ENCODE measurements at regions not wholly inside any gene's neighbourhood (a gene's known extent, or its start where the extent isn't known, plus 50 kb on each side); places are given as distances from the start of the nearest gene placed in this dataset.

- H3K9ac ChIP-seq (ENCODE audit: low read depth, low read length, poor library complexity), result no peak overlapping the region
- H2BK5ac ChIP-seq (ENCODE audit: low read length), result no peak overlapping the region
- no peak overlapping the region for H3K23ac ChIP-seq (ENCODE audit: low read depth, low read length, poor library complexity)
- H3K4me2 ChIP-seq (ENCODE audit: insufficient read depth, low read length, poor library complexity, severe bottlenecking), result no peak overlapping the region
- no peak overlapping the region for H2AFZ ChIP-seq (ENCODE audit: low read length)
- whole genome bisulfite sequencing, 2 donors (ENCODE audit: extremely low coverage in 2 of 2, insufficient read length in 2 of 2, insufficient replicate concordance in 1 of 2), result no CpG with 5 or more reads among the region's 2 CpGs
- H3K18ac ChIP-seq (ENCODE audit: low read length), result no peak overlapping the region
- no peak overlapping the region for H4K8ac ChIP-seq (ENCODE audit: low read depth, low read length)
- no peak overlapping the region for H2AK5ac ChIP-seq (ENCODE audit: low read depth, low read length)
- no peak overlapping the region for H2BK12ac ChIP-seq (ENCODE audit: low read length)
- no peaks in the 10 kb centered on the region for H3K9me3 ChIP-seq (replicated peaks in 1 of 2; ENCODE audit: control insufficient read depth in 2 of 2, insufficient read depth in 1 of 2, low read depth in 1 of 2, low read length in 2 of 2)
- no peaks in the 10 kb centered on the region for H3K4me1 ChIP-seq (ENCODE audit: control insufficient read depth in 2 of 2, insufficient read depth in 1 of 2, low read depth in 1 of 2, low read length in 2 of 2)
- H3K27ac ChIP-seq (replicated peaks; ENCODE audit: low read length), result no peak overlapping the region
- H4K91ac ChIP-seq (ENCODE audit: low read depth, low read length, poor library complexity), result no peak overlapping the region
- no peak overlapping the region for H3K4me3 ChIP-seq (ENCODE audit: low read length in 2 of 2)
- no peaks in the 10 kb centered on the region for H3K79me1 ChIP-seq (ENCODE audit: low read depth, low read length)
- no peak overlapping the region for H2BK15ac ChIP-seq (ENCODE audit: low read length)
- no peak for DNase-seq (ENCODE audit: low spot score)
- no peak overlapping the region for H3K4ac ChIP-seq (ENCODE audit: low read length)
- no peak overlapping the region for H3K14ac ChIP-seq (ENCODE audit: low read length)
- H3K36me3 ChIP-seq (replicated peaks in 1 of 2; ENCODE audit: control insufficient read depth in 2 of 2, insufficient read depth in 2 of 2, low read length in 2 of 2), result no peaks in the 10 kb centered on the region
- H3K27me3 ChIP-seq (ENCODE audit: control insufficient read depth in 3 of 3, insufficient read depth in 3 of 3, low read depth in 1 of 3, low read length in 3 of 3), result no peaks in the 10 kb centered on the region
- no peak overlapping the region for H2BK120ac ChIP-seq (ENCODE audit: low read depth, low read length)
Observed at GRCh38 chr3:107032111-107032510, 345.1 kb upstream of the CCDC54 start.

GRCh38 chr3:107034142-107034541 lies 343.1 kb upstream of the CCDC54 start:
- Histone ChIP-seq H3K14ac (ENCODE audit: low read length) (no peak overlapping the region), H3K4ac (ENCODE audit: low read length) (no peak overlapping the region), H4K91ac (ENCODE audit: low read depth, low read length, poor library complexity) (no peak overlapping the region), H4K8ac (ENCODE audit: low read depth, low read length) (no peak overlapping the region), H2BK120ac (ENCODE audit: low read depth, low read length) (no peak overlapping the region), H2AK5ac (ENCODE audit: low read depth, low read length) (no peak overlapping the region), H3K18ac (ENCODE audit: low read length) (no peak overlapping the region), H3K36me3 (replicated peaks in 1 of 2; ENCODE audit: control insufficient read depth in 2 of 2, insufficient read depth in 2 of 2, low read length in 2 of 2) (no peaks in the 10 kb centered on the region), H3K9me3 (replicated peaks in 1 of 2; ENCODE audit: control insufficient read depth in 2 of 2, insufficient read depth in 1 of 2, low read depth in 1 of 2, low read length in 2 of 2) (no peaks in the 10 kb centered on the region), H2BK12ac (ENCODE audit: low read length) (no peak overlapping the region), H2BK5ac (ENCODE audit: low read length) (no peak overlapping the region), H3K4me2 (ENCODE audit: insufficient read depth, low read length, poor library complexity, severe bottlenecking) (no peak overlapping the region), H3K4me1 (ENCODE audit: control insufficient read depth in 2 of 2, insufficient read depth in 1 of 2, low read depth in 1 of 2, low read length in 2 of 2) (no peaks in the 10 kb centered on the region), H2AFZ (ENCODE audit: low read length) (no peak overlapping the region), H3K27me3 (ENCODE audit: control insufficient read depth in 3 of 3, insufficient read depth in 3 of 3, low read depth in 1 of 3, low read length in 3 of 3) (no peaks in the 10 kb centered on the region), H3K79me1 (ENCODE audit: low read depth, low read length) (no peaks in the 10 kb centered on the region), H3K9ac (ENCODE audit: low read depth, low read length, poor library complexity) (no peak overlapping the region), H3K4me3 (ENCODE audit: low read length in 2 of 2) (no peak overlapping the region), H3K27ac (replicated peaks; ENCODE audit: low read length) (no peak overlapping the region), H2BK15ac (ENCODE audit: low read length) (no peak overlapping the region), H3K23ac (ENCODE audit: low read depth, low read length, poor library complexity) (no peak overlapping the region)
- no CpG with 5 or more reads among the region's 3 CpGs for WGBS, 2 donors (ENCODE audit: extremely low coverage in 2 of 2, insufficient read length in 2 of 2, insufficient replicate concordance in 1 of 2)
- DNase-seq (ENCODE audit: low spot score), result no peak

GRCh38 chr3:107035176-107035575 lies 342.1 kb upstream of the CCDC54 start:
- H2BK15ac ChIP-seq (ENCODE audit: low read length), result no peak overlapping the region
- no peak overlapping the region for H3K18ac ChIP-seq (ENCODE audit: low read length)
- H3K36me3 ChIP-seq (replicated peaks in 1 of 2; ENCODE audit: control insufficient read depth in 2 of 2, insufficient read depth in 2 of 2, low read length in 2 of 2), result no peaks in the 10 kb centered on the region
- H3K4me1 ChIP-seq (ENCODE audit: control insufficient read depth in 2 of 2, insufficient read depth in 1 of 2, low read depth in 1 of 2, low read length in 2 of 2), result no peaks in the 10 kb centered on the region
- H3K27me3 ChIP-seq (ENCODE audit: control insufficient read depth in 3 of 3, insufficient read depth in 3 of 3, low read depth in 1 of 3, low read length in 3 of 3), result no peaks in the 10 kb centered on the region
- H3K9me3 ChIP-seq (replicated peaks in 1 of 2; ENCODE audit: control insufficient read depth in 2 of 2, insufficient read depth in 1 of 2, low read depth in 1 of 2, low read length in 2 of 2), result no peaks in the 10 kb centered on the region
- no peak overlapping the region for H3K4ac ChIP-seq (ENCODE audit: low read length)
- H2AK5ac ChIP-seq (ENCODE audit: low read depth, low read length), result no peak overlapping the region
- H3K79me1 ChIP-seq (ENCODE audit: low read depth, low read length), result no peaks in the 10 kb centered on the region
- no peak overlapping the region for H3K9ac ChIP-seq (ENCODE audit: low read depth, low read length, poor library complexity)
- no peak overlapping the region for H3K14ac ChIP-seq (ENCODE audit: low read length)
- no peak overlapping the region for H3K4me3 ChIP-seq (ENCODE audit: low read length in 2 of 2)
- no peak overlapping the region for H2AFZ ChIP-seq (ENCODE audit: low read length)
- H2BK5ac ChIP-seq (ENCODE audit: low read length), result no peak overlapping the region
- H2BK12ac ChIP-seq (ENCODE audit: low read length), result no peak overlapping the region
- DNase-seq (ENCODE audit: low spot score), result no peak
- H2BK120ac ChIP-seq (ENCODE audit: low read depth, low read length), result no peak overlapping the region
- no peak overlapping the region for H3K4me2 ChIP-seq (ENCODE audit: insufficient read depth, low read length, poor library complexity, severe bottlenecking)
- no peak overlapping the region for H4K8ac ChIP-seq (ENCODE audit: low read depth, low read length)
- no peak overlapping the region for H3K27ac ChIP-seq (replicated peaks; ENCODE audit: low read length)
- no CpG with 5 or more reads among the region's 2 CpGs for WGBS, 2 donors (ENCODE audit: extremely low coverage in 2 of 2, insufficient read length in 2 of 2, insufficient replicate concordance in 1 of 2)
- no peak overlapping the region for H3K23ac ChIP-seq (ENCODE audit: low read depth, low read length, poor library complexity)
- no peak overlapping the region for H4K91ac ChIP-seq (ENCODE audit: low read depth, low read length, poor library complexity)

DNA sequence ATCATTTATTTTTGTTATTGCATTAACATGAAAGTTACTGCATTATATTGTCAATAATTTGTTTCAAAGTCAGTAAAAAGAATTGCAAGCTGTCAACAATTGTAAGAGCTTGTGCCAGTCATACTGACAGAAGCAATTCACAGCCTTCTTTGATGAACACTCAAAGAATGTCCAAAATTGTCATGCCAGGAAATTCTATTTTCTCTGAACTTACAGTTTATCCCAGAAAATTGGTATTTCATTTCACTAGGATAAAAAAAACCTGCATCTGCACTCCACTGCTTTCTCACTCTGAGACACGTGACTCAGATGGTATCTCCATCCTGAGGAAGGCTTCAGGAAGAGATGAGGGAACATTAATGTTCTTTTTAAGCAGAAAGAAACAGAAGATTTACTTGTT lies 332.6 kb upstream of the CCDC54 start:
- Histone ChIP-seq H2AFZ (ENCODE audit: low read length) (no peak overlapping the region), H3K4me3 (ENCODE audit: low read length in 2 of 2) (no peak overlapping the region), H4K8ac (ENCODE audit: low read depth, low read length) (no peak overlapping the region), H3K9me3 (replicated peaks in 1 of 2; ENCODE audit: control insufficient read depth in 2 of 2, insufficient read depth in 1 of 2, low read depth in 1 of 2, low read length in 2 of 2) (no peaks in the 10 kb centered on the region), H2BK12ac (ENCODE audit: low read length) (no peak overlapping the region), H3K27me3 (ENCODE audit: control insufficient read depth in 3 of 3, insufficient read depth in 3 of 3, low read depth in 1 of 3, low read length in 3 of 3) (no peaks in the 10 kb centered on the region), H3K79me1 (ENCODE audit: low read depth, low read length) (no peaks in the 10 kb centered on the region), H3K36me3 (replicated peaks in 1 of 2; ENCODE audit: control insufficient read depth in 2 of 2, insufficient read depth in 2 of 2, low read length in 2 of 2) (no peaks in the 10 kb centered on the region), H3K27ac (replicated peaks; ENCODE audit: low read length) (no peak overlapping the region), H2BK15ac (ENCODE audit: low read length) (no peak overlapping the region), H2AK5ac (ENCODE audit: low read depth, low read length) (no peak overlapping the region), H4K91ac (ENCODE audit: low read depth, low read length, poor library complexity) (no peak overlapping the region), H3K18ac (ENCODE audit: low read length) (no peak overlapping the region), H3K4me1 (ENCODE audit: control insufficient read depth in 2 of 2, insufficient read depth in 1 of 2, low read depth in 1 of 2, low read length in 2 of 2) (no peaks in the 10 kb centered on the region), H2BK120ac (ENCODE audit: low read depth, low read length) (no peak overlapping the region), H3K9ac (ENCODE audit: low read depth, low read length, poor library complexity) (no peak overlapping the region), H3K23ac (ENCODE audit: low read depth, low read length, poor library complexity) (no peak overlapping the region), H3K4ac (ENCODE audit: low read length) (no peak overlapping the region), H3K14ac (ENCODE audit: low read length) (no peak overlapping the region), H3K4me2 (ENCODE audit: insufficient read depth, low read length, poor library complexity, severe bottlenecking) (no peak overlapping the region), H2BK5ac (ENCODE audit: low read length) (no peak overlapping the region)
- WGBS, 2 donors (ENCODE audit: extremely low coverage in 2 of 2, insufficient read length in 2 of 2, insufficient replicate concordance in 1 of 2), result no CpG with 5 or more reads among the region's 1 CpG
- no peak for DNase-seq (ENCODE audit: low spot score)

Measured in neuronal stem cell (in vitro differentiated cells).